ENCODE measurements at regions not wholly inside any gene's neighbourhood (a gene's known extent, or its start where the extent isn't known, plus 50 kb on each side); places are given as distances from the start of the nearest gene placed in this dataset.

DNA sequence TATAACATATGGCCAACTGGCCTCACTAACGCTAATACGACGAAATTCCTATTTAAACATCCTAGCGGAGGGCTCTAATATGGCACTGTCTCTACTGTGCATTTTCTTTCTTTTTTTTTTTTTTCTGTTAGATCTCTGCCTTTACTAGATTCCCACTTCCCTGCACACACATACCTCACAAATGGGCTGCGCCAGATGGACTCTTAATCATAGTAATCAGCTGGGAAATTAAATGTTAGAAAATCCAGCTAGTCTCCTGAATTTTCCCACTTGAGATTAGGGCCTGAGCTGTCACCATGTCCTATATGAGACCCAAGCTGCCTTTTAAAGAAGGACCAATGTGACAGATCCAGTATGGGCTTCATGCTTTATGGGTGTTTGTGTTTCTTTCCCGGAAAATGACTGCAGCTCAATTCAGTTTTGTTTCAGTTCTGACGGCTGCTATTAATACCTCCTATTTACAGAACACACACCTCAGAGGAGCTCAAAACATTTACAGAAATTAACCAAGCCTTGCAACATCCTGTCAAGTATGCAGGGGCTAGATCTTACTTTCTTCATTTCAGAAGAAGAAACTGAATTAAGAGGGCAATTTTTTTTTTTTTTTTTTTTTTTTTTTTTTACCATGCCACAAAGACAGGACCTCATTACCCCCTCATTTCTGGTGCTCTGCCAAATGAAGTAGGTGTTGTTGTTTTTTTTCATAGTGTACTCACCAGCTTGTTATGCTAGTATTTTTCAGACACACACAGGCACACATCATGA lies 49.8 kb upstream of the BLID start:
- Histone ChIP-seq H3K9me3 (no peaks in the 10 kb centered on the region), H3K4me1 (no peaks in the 10 kb centered on the region), H3K4me3 (ENCODE audit: low read depth, low read length) (no peak overlapping the region), H3K36me3 (no peaks in the 10 kb centered on the region), H3K27me3 (no peaks in the 10 kb centered on the region)
- no peak for TF ChIP-seq CTCF (IDR thresholded peaks at IDR 0.05; ENCODE audit: low read depth, low read length)
- DNase-seq, result no peak
